OCI-LY7 (cell line): ENCODE measurements at regions not wholly inside any gene's neighbourhood (a gene's known extent, or its start where the extent isn't known, plus 50 kb on each side); places are given as distances from the start of the nearest gene placed in this dataset.

Experiments used
- BruUV-seq: library from RNA; stranded (reverse); fragments of 400-500 nt; replicated peaks from 2 replicates; lab custom pipeline; 2021; lab: Mats Ljungman, UMichigan
- CTCF ChIA-PET: fragments of 300-600 bp; sonication (Branson Sonifier 250); formaldehyde crosslinking; loops from one replicate; lab custom pipeline; 2022; ENCODE audit warnings: antibody characterized with exemption; ENCODE audit not compliant: unreplicated experiment; lab: Charles Lee
- POLR2A ChIA-PET: fragments of 300-600 bp; sonication (Branson Sonifier 250); formaldehyde crosslinking; loops from one replicate; lab custom pipeline; 2022; ENCODE audit warnings: antibody characterized with exemption; lab: Charles Lee
- DNase-seq: peaks from one replicate; pipeline ENCODE4 v3.0.0-alpha.2; 2015; ENCODE audit warnings: low spot score
- H2AFZ ChIP-seq: fragments of 200-600 bp; sonication (generic), shearing (Covaris generic); 2 replicates; pipeline ENCODE4 v1.6.1; 2014; ENCODE audit warnings: mild to moderate bottlenecking, antibody characterized with exemption, low read length, moderate library complexity
- H3K27ac ChIP-seq: fragments of 200-600 bp; sonication (generic); 2 replicates; pipeline ENCODE4 v1.5.1; 2014; ENCODE audit warnings: mixed run types, low read depth, mild to moderate bottlenecking, moderate library complexity, low read length, inconsistent platforms; ENCODE audit not compliant: poor library complexity, severe bottlenecking
- H3K36me3 ChIP-seq: fragments of 200-600 bp; sonication (generic); 2 replicates; pipeline ENCODE4 v1.6.1; 2014; ENCODE audit warnings: mild to moderate bottlenecking, antibody characterized with exemption, low read length, moderate library complexity, mixed read lengths; ENCODE audit not compliant: insufficient read depth
- H3K4me1 ChIP-seq: fragments of 200-600 bp; sonication (generic); 2 replicates; pipeline ENCODE4 v1.5.1; 2014; ENCODE audit warnings: mild to moderate bottlenecking, low read length; ENCODE audit not compliant: insufficient read depth, poor library complexity, severe bottlenecking
- H3K4me2 ChIP-seq: fragments of 200-600 bp; sonication (generic); 2 replicates; pipeline ENCODE4 v1.6.1; 2014; ENCODE audit warnings: mild to moderate bottlenecking, low read length
- H3K4me3 ChIP-seq: fragments of 200-600 bp; sonication (generic); 2 replicates; pipeline ENCODE4 v1.5.1; 2014; ENCODE audit warnings: mild to moderate bottlenecking, low read depth, low read length; ENCODE audit not compliant: poor library complexity, severe bottlenecking
- H3K79me2 ChIP-seq: fragments of 200-600 bp; sonication (generic); 2 replicates; pipeline ENCODE4 v1.6.1; 2016; ENCODE audit warnings: low read depth, mild to moderate bottlenecking, low read length, moderate library complexity, mixed read lengths; ENCODE audit not compliant: insufficient read depth
- H3K9me2 ChIP-seq: fragments of 200-600 bp; sonication (generic); 2 replicates; pipeline ENCODE4 v1.6.1; 2016; ENCODE audit warnings: mild to moderate bottlenecking, low read length, mixed read lengths; ENCODE audit not compliant: insufficient read depth
- H3K9me3 ChIP-seq: fragments of 200-600 bp; sonication (generic); 2 replicates; pipeline ENCODE4 v1.6.1; 2014; ENCODE audit warnings: mild to moderate bottlenecking, mixed run types, low read length, mixed read lengths
- H4K20me1 ChIP-seq: fragments of 200-600 bp; sonication (generic); 2 replicates; pipeline ENCODE4 v1.6.1; 2014; ENCODE audit warnings: mild to moderate bottlenecking, antibody characterized with exemption, low read length, moderate library complexity, mixed read lengths; ENCODE audit not compliant: insufficient read depth
- CTCF ChIP-seq: fragments of 200-600 bp; sonication (generic); conservative IDR thresholded peaks from 2 replicates; pipeline ENCODE4 v1.5.1; 2014; ENCODE audit warnings: mild to moderate bottlenecking, antibody characterized with exemption, low read length, moderate library complexity, mixed read lengths
- EZH2phosphoT487 ChIP-seq: fragments of 200-600 bp; sonication (generic); IDR thresholded peaks from 2 replicates; pipeline ENCODE4 v1.6.1; 2018; ENCODE audit warnings: low read depth, borderline replicate concordance, mild to moderate bottlenecking, mixed run types, antibody characterized with exemption, low read length, moderate library complexity, mixed read lengths
- intact Hi-C: fragments of 100-400 bp; cut with micrococcal nuclease; formaldehyde crosslinking; loops from one replicate; pipeline ENCODE4 v1.10.0; 2022; ENCODE audit not compliant: unreplicated experiment

GRCh38 chr4:135015771-135016170 lies 814.2 kb upstream of the PABPC4L start:
- BruUV-seq, result no TSS peak
- intact Hi-C loops, result no loop called here
- POLR2A ChIA-PET, result no interaction called here

GRCh38 chr4:135007400-135007799 lies 805.8 kb upstream of the PABPC4L start:
- intact Hi-C loops, result no loop called here
- no peaks in the 10 kb centered on the region for H3K9me2 ChIP-seq
- no peak overlapping the region for H2AFZ ChIP-seq
- BruUV-seq, result no TSS peak
- H3K27ac ChIP-seq, result no peak overlapping the region
- H3K4me2 ChIP-seq, result no peak overlapping the region
- no peaks in the 10 kb centered on the region for H4K20me1 ChIP-seq
- no peaks in the 10 kb centered on the region for H3K9me3 ChIP-seq
- ChIA-PET CTCF (no interaction called here), POLR2A (no interaction called here)
- no peaks in the 10 kb centered on the region for H3K79me2 ChIP-seq
- DNase-seq, result no peak
- TF ChIP-seq EZH2phosphoT487 (no peak), CTCF (no peak)
- H3K4me1 ChIP-seq, result no peaks in the 10 kb centered on the region
- no peaks in the 10 kb centered on the region for H3K36me3 ChIP-seq
- H3K4me3 ChIP-seq, result no peak overlapping the region

More at GRCh38 chr4:135015771-135016170, 814.2 kb upstream of the PABPC4L start:
- Histone ChIP-seq H2AFZ (no peak overlapping the region), H3K27ac (no peak overlapping the region), H3K4me2 (no peak overlapping the region), H3K79me2 (no peaks in the 10 kb centered on the region), H3K4me3 (no peak overlapping the region), H3K36me3 (no peaks in the 10 kb centered on the region), H3K9me3 (no peaks in the 10 kb centered on the region), H4K20me1 (no peaks in the 10 kb centered on the region), H3K4me1 (no peaks in the 10 kb centered on the region), H3K9me2 (no peaks in the 10 kb centered on the region)
- CTCF ChIA-PET, result no interaction called here
- TF ChIP-seq EZH2phosphoT487 (no peak), CTCF (no peak)
- DNase-seq, result no peak

- intact Hi-C loops, result no loop called here
- no peaks in the 10 kb centered on the region for H3K4me1 ChIP-seq
- H3K9me2 ChIP-seq, result no peaks in the 10 kb centered on the region
- H2AFZ ChIP-seq, result no peak overlapping the region
- H4K20me1 ChIP-seq, result no peaks in the 10 kb centered on the region
- no peak for TF ChIP-seq CTCF
- no peak for TF ChIP-seq EZH2phosphoT487
- no peaks in the 10 kb centered on the region for H3K36me3 ChIP-seq
- no peak overlapping the region for H3K27ac ChIP-seq
- no peaks in the 10 kb centered on the region for H3K9me3 ChIP-seq
- H3K4me2 ChIP-seq, result no peak overlapping the region
- H3K4me3 ChIP-seq, result no peak overlapping the region
- BruUV-seq, result no TSS peak
- no peaks in the 10 kb centered on the region for H3K79me2 ChIP-seq
- POLR2A ChIA-PET, result interaction anchor here (0.6 kb wide), 2 partner anchors 8 to 327 kb away, joined by 3 read pairs; no protein-coding TSS in a partner anchor
- DNase-seq, result no peak
- CTCF ChIA-PET, result no interaction called here
Observed at GRCh38 chr4:134999169-134999568, 797.6 kb upstream of the PABPC4L start.
